IMR-90 (cell line): ENCODE measurements at regions not wholly inside any gene's neighbourhood (a gene's known extent, or its start where the extent isn't known, plus 50 kb on each side); places are given as distances from the start of the nearest gene placed in this dataset.

ENCODE experiments used
- ATAC-seq: fragments of 200-7000 bp; cut with Tn5 transposase; 2 replicates; pipeline ENCODE4 v1.9.1; 2020; ENCODE audit warnings: low read depth, mild to moderate bottlenecking, moderate library complexity
- BruUV-seq: library from RNA; stranded (reverse); fragments of 400-500 nt; replicated peaks from 2 replicates; lab custom pipeline; 2021; lab: Mats Ljungman, UMichigan
- CTCF ChIA-PET: fragments of 300-600 bp; formaldehyde crosslinking; extraction: SDS; loops from one replicate; lab custom pipeline; 2021; ENCODE audit warnings: antibody characterized with exemption; lab: Yijun Ruan, JAX
- POLR2A ChIA-PET: fragments of 300-600 bp; sonication (Branson Sonifier 250); formaldehyde crosslinking; loops from one replicate; lab custom pipeline; 2022; ENCODE audit warnings: antibody characterized with exemption; ENCODE audit not compliant: unreplicated experiment; lab: Charles Lee
- DNase-seq: peaks from one replicate; pipeline ENCODE4 v3.0.0; 2013
- H2AFZ ChIP-seq: replicated peaks from 2 replicates; pipeline ENCODE3; 2013; ENCODE audit warnings: low read length, mild to moderate bottlenecking; ENCODE audit not compliant: poor library complexity
- H2AK5ac ChIP-seq: 2 replicates; pipeline ENCODE4 v1.6.1; 2013; ENCODE audit warnings: low read depth, low read length, inconsistent platforms
- H2AK9ac ChIP-seq: replicated peaks from 2 replicates; pipeline ENCODE3; 2013; ENCODE audit warnings: mild to moderate bottlenecking, low read depth, low read length, moderate library complexity; ENCODE audit not compliant: poor library complexity
- H2BK120ac ChIP-seq: 2 replicates; pipeline ENCODE4 v1.6.1; 2013; ENCODE audit warnings: low read depth, low read length, inconsistent platforms
- H2BK15ac ChIP-seq: 3 replicates; pipeline ENCODE4 v1.6.1; 2013; ENCODE audit warnings: low read depth, low read length, inconsistent platforms
- H2BK20ac ChIP-seq: 2 replicates; pipeline ENCODE4 v1.6.1; 2013; ENCODE audit warnings: low read depth, mild to moderate bottlenecking, inconsistent platforms, low read length, moderate library complexity
- H2BK5ac ChIP-seq: 2 replicates; pipeline ENCODE4 v1.6.1; 2013; ENCODE audit warnings: mild to moderate bottlenecking, low read depth, low read length, inconsistent platforms; ENCODE audit not compliant: poor library complexity, severe bottlenecking
- H3K14ac ChIP-seq: replicated peaks from 2 replicates; pipeline ENCODE4 v1.6.1; 2013; ENCODE audit warnings: low read depth, low read length, inconsistent platforms
- H3K18ac ChIP-seq: 2 replicates; pipeline ENCODE4 v1.6.1; 2013; ENCODE audit warnings: low read depth, low read length, control low read depth
- H3K23ac ChIP-seq: 2 replicates; pipeline ENCODE4 v1.6.1; 2013; ENCODE audit warnings: low read depth, low read length, inconsistent platforms
- H3K27ac ChIP-seq: 2 replicates; pipeline ENCODE4 v1.5.1; 2013; ENCODE audit warnings: mild to moderate bottlenecking, control low read depth, low read length; ENCODE audit not compliant: insufficient read depth
- H3K27me3 ChIP-seq: 2 replicates; pipeline ENCODE4 v1.6.1; 2013; ENCODE audit warnings: low read length; ENCODE audit not compliant: control insufficient read depth, insufficient read depth
- H3K36me3 ChIP-seq: 2 replicates; pipeline ENCODE4 v1.6.1; 2013; ENCODE audit warnings: low read length, mixed read lengths; ENCODE audit not compliant: control insufficient read depth, insufficient read depth
- H3K4ac ChIP-seq: 2 replicates; pipeline ENCODE4 v1.6.1; 2013; ENCODE audit warnings: low read depth, low read length, inconsistent platforms
- H3K4me1 ChIP-seq: 2 replicates; pipeline ENCODE4 v1.6.1; 2013; ENCODE audit warnings: low read length, mixed read lengths; ENCODE audit not compliant: control insufficient read depth, insufficient read depth
- H3K4me2 ChIP-seq: 2 replicates; pipeline ENCODE4 v1.6.1; 2013; ENCODE audit warnings: low read depth, mild to moderate bottlenecking, control low read depth, low read length, moderate library complexity
- H3K4me3 ChIP-seq: 2 replicates; pipeline ENCODE4 v1.5.1; 2013; ENCODE audit warnings: low read depth, mild to moderate bottlenecking, control low read depth, low read length, moderate library complexity; ENCODE audit not compliant: insufficient read depth
- H3K56ac ChIP-seq: 2 replicates; pipeline ENCODE4 v1.6.1; 2013; ENCODE audit warnings: low read length, inconsistent platforms; ENCODE audit not compliant: insufficient read depth; ENCODE audit errors: extremely low read depth
- H3K79me1 ChIP-seq, 2 experiments: 2 replicates each; pipeline ENCODE4 v1.6.1; 2013; ENCODE audit warnings: low read length in 2 of 2, inconsistent platforms in 1 of 2, low read depth in 1 of 2
- H3K9ac ChIP-seq: 2 replicates; pipeline ENCODE4 v1.6.1; 2013; ENCODE audit warnings: low read depth, low read length, control low read depth
- H3K9me1 ChIP-seq: 2 replicates; pipeline ENCODE4 v1.6.1; 2013; ENCODE audit warnings: low read length, inconsistent platforms; ENCODE audit not compliant: insufficient read depth
- H3K9me3 ChIP-seq: 2 replicates; pipeline ENCODE4 v1.6.1; 2013; ENCODE audit warnings: low read length; ENCODE audit not compliant: control insufficient read depth, insufficient read depth
- H4K20me1 ChIP-seq: 2 replicates; pipeline ENCODE4 v1.6.1; 2013; ENCODE audit warnings: low read length, inconsistent platforms; ENCODE audit not compliant: insufficient read depth
- H4K5ac ChIP-seq: 2 replicates; pipeline ENCODE4 v1.6.1; 2013; ENCODE audit warnings: mild to moderate bottlenecking, low read depth, low read length, control low read depth
- H4K8ac ChIP-seq, 2 experiments: 2 replicates each; pipeline ENCODE4 v1.6.1; 2013; ENCODE audit warnings: low read depth in 2 of 2, low read length in 2 of 2, control low read depth in 1 of 2, inconsistent platforms in 1 of 2
- H4K91ac ChIP-seq: 2 replicates; pipeline ENCODE4 v1.6.1; 2013; ENCODE audit warnings: low read depth, low read length, inconsistent platforms; ENCODE audit not compliant: insufficient read depth
- BHLHE40 ChIP-seq: fragments of 150-350 bp; IDR thresholded peaks from 2 replicates; pipeline ENCODE4 v1.6.1; 2016; ENCODE audit warnings: mild to moderate bottlenecking, low read depth, low read length
- CEBPB ChIP-seq: IDR thresholded peaks from 2 replicates; pipeline ENCODE4 v1.6.1; 2012; ENCODE audit warnings: low read depth, low read length, improper control_type of control experiment
- CHD1 ChIP-seq: IDR thresholded peaks from 2 replicates; pipeline ENCODE4 v1.6.1; 2012; ENCODE audit warnings: low read depth, low read length, improper control_type of control experiment
- CTCF ChIP-seq: conservative IDR thresholded peaks from 2 replicates; pipeline ENCODE4 v1.5.1; 2012; ENCODE audit warnings: mild to moderate bottlenecking, low read depth, low read length, improper control_type of control experiment
- ELK1 ChIP-seq: fragments of 150-350 bp; IDR thresholded peaks from 2 replicates; pipeline ENCODE4 v1.6.1; 2016; ENCODE audit warnings: low read depth, mild to moderate bottlenecking, low read length, moderate library complexity, borderline replicate concordance
- FOS ChIP-seq: fragments of 150-350 bp; IDR thresholded peaks from 2 replicates; pipeline ENCODE4 v1.6.1; 2016; ENCODE audit warnings: low read depth, low read length
- MAFK ChIP-seq: IDR thresholded peaks from 2 replicates; pipeline ENCODE4 v1.6.1; 2012; ENCODE audit warnings: low read depth, low read length, improper control_type of control experiment
- MAZ ChIP-seq: IDR thresholded peaks from 2 replicates; pipeline ENCODE4 v1.6.1; 2012; ENCODE audit warnings: low read depth, mild to moderate bottlenecking, low read length, improper control_type of control experiment, moderate library complexity, borderline replicate concordance
- MXI1 ChIP-seq: IDR thresholded peaks from 2 replicates; pipeline ENCODE4 v1.6.1; 2012; ENCODE audit warnings: low read depth, mild to moderate bottlenecking, low read length, moderate library complexity, borderline replicate concordance
- NFE2L2 ChIP-seq: fragments of 150-350 bp; IDR thresholded peaks from 2 replicates; pipeline ENCODE4 v1.6.1; 2016; ENCODE audit warnings: low read depth, mild to moderate bottlenecking, low read length
- POLR2A ChIP-seq: IDR thresholded peaks from 2 replicates; pipeline ENCODE4 v1.6.1; 2012; ENCODE audit warnings: mild to moderate bottlenecking, low read depth, low read length
- RAD21 ChIP-seq: IDR thresholded peaks from 2 replicates; pipeline ENCODE4 v1.6.1; 2012; ENCODE audit warnings: low read length, improper control_type of control experiment
- RCOR1 ChIP-seq: IDR thresholded peaks from 2 replicates; pipeline ENCODE4 v1.6.1; 2012; ENCODE audit warnings: mild to moderate bottlenecking, low read length, improper control_type of control experiment; ENCODE audit not compliant: insufficient replicate concordance
- RFX5 ChIP-seq: IDR thresholded peaks from 2 replicates; pipeline ENCODE4 v1.8.0; 2012; ENCODE audit warnings: low read depth, mild to moderate bottlenecking, low read length, moderate library complexity
- SMC3 ChIP-seq: fragments of 150-350 bp; IDR thresholded peaks from 2 replicates; pipeline ENCODE4 v1.6.1; 2016; ENCODE audit warnings: low read depth, mild to moderate bottlenecking, antibody characterized with exemption, low read length, moderate library complexity
- USF2 ChIP-seq: fragments of 150-350 bp; IDR thresholded peaks from 2 replicates; pipeline ENCODE4 v1.6.1; 2017; ENCODE audit warnings: mild to moderate bottlenecking, antibody characterized with exemption, low read length, low read depth
- dilution Hi-C: fragments of 300-500 bp; cut with HindIII; formaldehyde crosslinking; loops from one replicate; pipeline ENCODE4 v1.14.3; 2018; ENCODE audit warnings: low sequenced_read_pairs; ENCODE audit not compliant: unreplicated experiment
- in situ Hi-C: fragments of 300-500 bp; cut with MboI; formaldehyde crosslinking; loops from 3 replicates; pipeline ENCODE4 v1.14.3; 2019; ENCODE audit warnings: low sequenced_read_pairs, inconsistent platforms, mixed read lengths
- intact Hi-C: fragments of 100-400 bp; cut with micrococcal nuclease; formaldehyde crosslinking; loops from 2 replicates; pipeline ENCODE4 v1.10.0; 2022

- Histone ChIP-seq H2BK120ac (no peak overlapping the region), H3K56ac (no peak overlapping the region), H2BK5ac (no peak overlapping the region), H2AK5ac (no peak overlapping the region), H3K14ac (no peak overlapping the region), H3K4me2 (no peak overlapping the region), H3K9me1 (no peaks in the 10 kb centered on the region), H3K79me1 (no peaks in the 10 kb centered on the region), H4K5ac (no peak overlapping the region), H3K4me3 (no peak overlapping the region), H3K27me3 (no peaks in the 10 kb centered on the region), H3K23ac (no peak overlapping the region), H3K36me3 (no peaks in the 10 kb centered on the region), H3K18ac (no peak overlapping the region), H2BK20ac (no peak overlapping the region), H3K9me3 (no peaks in the 10 kb centered on the region; the same call in 1 of the 2 replicates), H3K9ac (no peak overlapping the region), H3K27ac (no peak overlapping the region), H2AFZ (no peak overlapping the region), H2AK9ac (no peak overlapping the region), H2BK15ac (no peak overlapping the region), H4K8ac (no peak overlapping the region), H4K20me1 (no peaks in the 10 kb centered on the region), H3K4ac (no peak overlapping the region), H4K91ac (no peak overlapping the region), H3K4me1 (no peaks in the 10 kb centered on the region)
- in situ Hi-C loops: no loop called here
- no peak for TF ChIP-seq FOS
- TF ChIP-seq CEBPB: no peak
- TF ChIP-seq BHLHE40: no peak
- TF ChIP-seq RFX5: no peak
- TF ChIP-seq MXI1: no peak
- no peak for TF ChIP-seq CHD1
- no peak for TF ChIP-seq MAZ
- TF ChIP-seq MAFK: no peak
- TF ChIP-seq SMC3: no peak
- TF ChIP-seq USF2: no peak
- TF ChIP-seq CTCF: no peak
- TF ChIP-seq RCOR1: no peak
- TF ChIP-seq POLR2A: no peak
- no peak for TF ChIP-seq ELK1
- no peak for TF ChIP-seq RAD21
- no peak for TF ChIP-seq NFE2L2
- no TSS peak for BruUV-seq
- CTCF ChIA-PET: no interaction called here
- ATAC-seq (no peak), DNase-seq (no peak)
- dilution Hi-C loops: no loop called here
- intact Hi-C loops: no loop called here
- POLR2A ChIA-PET: no interaction called here
These were observed 83.6 kb downstream of the TFAP2B start for GRCh38 chr6:50902260-50902659.
